ENCODE measurements at regions not wholly inside any gene's neighbourhood (a gene's known extent, or its start where the extent isn't known, plus 50 kb on each side); places are given as distances from the start of the nearest gene placed in this dataset.

DNA sequence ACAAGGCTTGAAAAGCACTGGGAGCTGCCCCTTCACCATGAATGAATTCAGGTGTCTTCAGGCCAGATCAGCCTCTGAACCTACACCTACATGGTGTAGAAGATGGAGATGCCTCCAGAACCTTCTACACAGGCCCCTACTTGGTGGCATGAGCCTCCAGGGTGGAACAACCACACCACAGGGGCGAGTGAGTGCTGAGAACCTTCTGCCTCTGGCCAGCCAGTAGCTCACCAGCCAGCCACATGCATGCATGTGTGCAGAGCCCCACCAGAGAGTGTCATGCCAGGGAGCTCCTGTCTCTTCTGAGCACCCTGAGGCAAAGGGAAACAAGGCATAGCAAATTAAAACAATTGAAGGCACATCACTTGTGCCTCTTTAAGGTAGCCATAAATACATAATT is 161.8 kb upstream of the TOPAZ1 start:
- 0% methylated on average over 1 of the region's 1 CpG for WGBS (ENCODE audit: insufficient coverage, insufficient replicate concordance, low lambda C conversion rate, missing lambda C conversion rate)
- H2AFZ ChIP-seq (ENCODE audit: control insufficient read depth, low read depth, low read length), result no peak overlapping the region
- FAIRE-seq, result no peak
- no peaks in the 10 kb centered on the region; the same call in 1 of the 2 replicates for H3K4me1 ChIP-seq (ENCODE audit: control insufficient read depth, insufficient read depth, low read length)
- H3K4me2 ChIP-seq (ENCODE audit: control insufficient read depth, insufficient read depth), result no peak overlapping the region
- intact Hi-C loops (cut with micrococcal nuclease; ENCODE audit: unreplicated experiment) (no loop called here), in situ Hi-C loops (cut with MboI) (no loop called here)
- DNase-seq (ENCODE audit: low read depth, low spot score), result no peak
- no peaks in the 10 kb centered on the region for H3K27me3 ChIP-seq (replicated peaks in 1 of 2; ENCODE audit: control insufficient read depth in 2 of 2, insufficient read depth in 2 of 2, low read length in 1 of 2)
- H3K27ac ChIP-seq (ENCODE audit: control insufficient read depth, insufficient read depth), result no peak overlapping the region
- H3K36me3 ChIP-seq (ENCODE audit: control insufficient read depth in 2 of 2, insufficient read depth in 2 of 2, low read length in 1 of 2), result no peaks in the 10 kb centered on the region
- SMC1A ChIA-PET (ENCODE audit: uncharacterized antibody, unreplicated experiment), result interaction anchor here (1.2 kb wide), 2 partner anchors 12 to 30 kb away, joined by 3 to 4 read pairs; no protein-coding TSS in a partner anchor
- TF ChIP-seq FOS (IDR thresholded peaks at IDR 0.05; ENCODE audit: borderline replicate concordance, extremely low read depth, insufficient read length) (no peak), BMI1 (IDR thresholded peaks at IDR 0.05; ENCODE audit: borderline replicate concordance) (no peak), PAX5 (IDR thresholded peaks at IDR 0.05; ENCODE audit: borderline replicate concordance, low read depth, low read length) (no peak)
- TF ChIP-seq, protein P1, sequence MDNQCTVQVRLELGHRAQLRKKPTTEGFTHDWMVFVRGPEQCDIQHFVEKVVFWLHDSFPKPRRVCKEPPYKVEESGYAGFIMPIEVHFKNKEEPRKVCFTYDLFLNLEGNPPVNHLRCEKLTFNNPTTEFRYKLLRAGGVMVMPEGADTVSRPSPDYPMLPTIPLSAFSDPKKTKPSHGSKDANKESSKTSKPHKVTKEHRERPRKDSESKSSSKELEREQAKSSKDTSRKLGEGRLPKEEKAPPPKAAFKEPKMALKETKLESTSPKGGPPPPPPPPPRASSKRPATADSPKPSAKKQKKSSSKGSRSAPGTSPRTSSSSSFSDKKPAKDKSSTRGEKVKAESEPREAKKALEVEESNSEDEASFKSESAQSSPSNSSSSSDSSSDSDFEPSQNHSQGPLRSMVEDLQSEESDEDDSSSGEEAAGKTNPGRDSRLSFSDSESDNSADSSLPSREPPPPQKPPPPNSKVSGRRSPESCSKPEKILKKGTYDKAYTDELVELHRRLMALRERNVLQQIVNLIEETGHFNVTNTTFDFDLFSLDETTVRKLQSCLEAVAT (IDR thresholded peaks at IDR 0.05), result no peak
- CTCF ChIA-PET, result interaction anchor here (0.8 to 1.2 kb wide), 2 partner anchors 23 to 53 kb away, joined by 3 read pairs; no protein-coding TSS in a partner anchor
- RAD21 ChIA-PET (ENCODE audit: unreplicated experiment), result no interaction called here
- ATAC-seq, result no peak
- POLR2A ChIA-PET, result no interaction called here
- BruUV-seq (replicated peaks), result no TSS peak
- H3K9me3 ChIP-seq (replicated peaks; ENCODE audit: control insufficient read depth, insufficient read depth, low read length), result no peaks in the 10 kb centered on the region
- H3K9ac ChIP-seq (ENCODE audit: control insufficient read depth, insufficient read depth, low read length), result no peak overlapping the region
- H4K20me1 ChIP-seq (ENCODE audit: control insufficient read depth, insufficient read depth), result no peaks in the 10 kb centered on the region
- H3K79me2 ChIP-seq (ENCODE audit: control insufficient read depth, insufficient read depth, low read length), result no peaks in the 10 kb centered on the region
- no peak overlapping the region for H3K4me3 ChIP-seq

DNA sequence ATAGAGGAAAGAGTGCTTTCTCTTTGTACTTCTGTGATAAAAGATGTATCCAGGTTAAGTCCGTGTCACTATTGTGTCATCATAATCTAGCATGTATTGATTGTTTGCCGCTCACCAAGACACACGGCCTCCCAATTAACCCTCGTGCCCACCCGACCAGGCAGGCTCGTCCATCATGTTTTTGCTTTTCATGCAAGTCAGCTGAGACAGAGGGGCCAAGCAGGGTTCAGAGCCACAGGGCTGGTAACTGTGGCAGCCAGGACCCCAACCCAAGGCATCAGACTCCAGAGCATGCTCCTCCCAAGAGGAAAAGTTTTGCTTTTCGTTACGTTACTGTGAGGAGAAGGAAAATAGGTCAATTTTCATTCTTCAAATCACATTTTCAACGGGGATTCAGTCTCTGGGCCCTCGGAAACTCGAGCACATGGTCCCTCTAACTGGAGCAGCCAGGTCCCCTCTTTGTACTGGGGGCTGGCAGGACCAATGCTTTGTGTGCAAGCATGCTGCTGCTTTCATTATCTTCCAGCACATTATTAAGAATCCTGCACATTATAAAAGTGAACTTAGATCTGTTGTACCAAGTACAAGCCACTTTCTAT is 161.1 kb upstream of the TOPAZ1 start:
- Histone ChIP-seq H3K27ac (ENCODE audit: control insufficient read depth, insufficient read depth) (no peak overlapping the region), H3K9me3 (replicated peaks; ENCODE audit: control insufficient read depth, insufficient read depth, low read length) (no peaks in the 10 kb centered on the region), H3K36me3 (ENCODE audit: control insufficient read depth in 2 of 2, insufficient read depth in 2 of 2, low read length in 1 of 2) (no peaks in the 10 kb centered on the region), H3K4me1 (ENCODE audit: control insufficient read depth, insufficient read depth, low read length) (no peaks in the 10 kb centered on the region; the same call in 1 of the 2 replicates), H3K4me2 (ENCODE audit: control insufficient read depth, insufficient read depth) (no peak overlapping the region), H3K9ac (ENCODE audit: control insufficient read depth, insufficient read depth, low read length) (no peak overlapping the region), H3K27me3 (replicated peaks in 1 of 2; ENCODE audit: control insufficient read depth in 2 of 2, insufficient read depth in 2 of 2, low read length in 1 of 2) (no peaks in the 10 kb centered on the region), H3K4me3 (no peak overlapping the region), H3K79me2 (ENCODE audit: control insufficient read depth, insufficient read depth, low read length) (no peaks in the 10 kb centered on the region), H2AFZ (ENCODE audit: control insufficient read depth, low read depth, low read length) (no peak overlapping the region), H4K20me1 (ENCODE audit: control insufficient read depth, insufficient read depth) (no peaks in the 10 kb centered on the region)
- no peak for TF ChIP-seq MTA3 (IDR thresholded peaks at IDR 0.05; ENCODE audit: borderline replicate concordance, low read length)
- TF ChIP-seq, protein P2, sequence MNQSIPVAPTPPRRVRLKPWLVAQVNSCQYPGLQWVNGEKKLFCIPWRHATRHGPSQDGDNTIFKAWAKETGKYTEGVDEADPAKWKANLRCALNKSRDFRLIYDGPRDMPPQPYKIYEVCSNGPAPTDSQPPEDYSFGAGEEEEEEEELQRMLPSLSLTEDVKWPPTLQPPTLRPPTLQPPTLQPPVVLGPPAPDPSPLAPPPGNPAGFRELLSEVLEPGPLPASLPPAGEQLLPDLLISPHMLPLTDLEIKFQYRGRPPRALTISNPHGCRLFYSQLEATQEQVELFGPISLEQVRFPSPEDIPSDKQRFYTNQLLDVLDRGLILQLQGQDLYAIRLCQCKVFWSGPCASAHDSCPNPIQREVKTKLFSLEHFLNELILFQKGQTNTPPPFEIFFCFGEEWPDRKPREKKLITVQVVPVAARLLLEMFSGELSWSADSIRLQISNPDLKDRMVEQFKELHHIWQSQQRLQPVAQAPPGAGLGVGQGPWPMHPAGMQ (IDR thresholded peaks at IDR 0.05; ENCODE audit: borderline replicate concordance), result no peak
- TF ChIP-seq ZNF384 (IDR thresholded peaks at IDR 0.05; ENCODE audit: borderline replicate concordance, low read depth, low read length), result no peak
- TF ChIP-seq ZNF622 (IDR thresholded peaks at IDR 0.05), result no peak
- in situ Hi-C loops (cut with MboI) (no loop called here), intact Hi-C loops (cut with micrococcal nuclease; ENCODE audit: unreplicated experiment) (no loop called here)
- CTCF ChIA-PET, result no interaction called here
- RAD21 ChIA-PET (ENCODE audit: unreplicated experiment), result no interaction called here
- SMC1A ChIA-PET (ENCODE audit: uncharacterized antibody, unreplicated experiment), result interaction anchor here (1.2 kb wide), 2 partner anchors 13 to 31 kb away, joined by 3 to 4 read pairs; no protein-coding TSS in a partner anchor
- WGBS (ENCODE audit: insufficient coverage, insufficient replicate concordance, low lambda C conversion rate, missing lambda C conversion rate), result 44% methylated on average over 11 of the region's 11 CpGs
- no TSS peak for BruUV-seq (replicated peaks)
- POLR2A ChIA-PET, result no interaction called here
- FAIRE-seq, result no peak
- no peak for ATAC-seq
- no peak for DNase-seq (ENCODE audit: low read depth, low spot score)
